GM12878 (cell line): ENCODE measurements at regions not wholly inside any gene's neighbourhood (a gene's known extent, or its start where the extent isn't known, plus 50 kb on each side); places are given as distances from the start of the nearest gene placed in this dataset.
A peak's percentile ranks its signal among the peaks of the same experiment; 100 is the strongest.

Experiments used
- BACH1 ChIP-seq: fragments of 450-650 bp; IDR thresholded peaks from 2 replicates; pipeline ENCODE4 v1.6.1; 2017; ENCODE audit warnings: mild to moderate bottlenecking, borderline replicate concordance
- BCLAF1 ChIP-seq: fragments of 450-650 bp; IDR thresholded peaks from 2 replicates; pipeline ENCODE4 v1.6.1; 2017; ENCODE audit warnings: antibody characterized with exemption, mild to moderate bottlenecking, moderate library complexity
- ETV6 ChIP-seq, 2 experiments: fragments of 450-650 bp in 1 of 2; IDR thresholded peaks in 1 of 2; conservative IDR thresholded peaks in 1 of 2; 2 replicates each; pipeline ENCODE4 v1.6.1; 2014; ENCODE audit warnings: antibody characterized with exemption in 1 of 2, borderline replicate concordance in 1 of 2, low read depth in 1 of 2, mild to moderate bottlenecking in 1 of 2, moderate library complexity in 1 of 2
- FOXM1 ChIP-seq: IDR thresholded peaks from 2 replicates; pipeline ENCODE4 v1.6.1; 2012; ENCODE audit warnings: low read depth, mild to moderate bottlenecking, inconsistent platforms, low read length, moderate library complexity
- HCFC1 ChIP-seq: fragments of 150-350 bp; IDR thresholded peaks from 2 replicates; pipeline ENCODE4 v1.6.1; 2014; ENCODE audit warnings: low read length
- IKZF2 ChIP-seq, 2 experiments: fragments of 450-650 bp; IDR thresholded peaks; 2 replicates each; pipeline ENCODE4 v1.6.1; 2017; ENCODE audit warnings: mild to moderate bottlenecking in 2 of 2, moderate library complexity in 2 of 2
- IRF4 ChIP-seq: IDR thresholded peaks from 2 replicates; pipeline ENCODE4 v1.6.1; 2011; ENCODE audit warnings: low read depth, low read length
- JUNB ChIP-seq: IDR thresholded peaks from 2 replicates; pipeline ENCODE4 v1.6.1; 2016; ENCODE audit warnings: antibody characterized with exemption, mild to moderate bottlenecking
- KDM1A ChIP-seq: fragments of 200-600 bp; sonication (generic); IDR thresholded peaks from 2 replicates; pipeline ENCODE4 v1.6.1; 2016; ENCODE audit warnings: borderline replicate concordance
- LARP7 ChIP-seq: fragments of 450-650 bp; IDR thresholded peaks from 2 replicates; pipeline ENCODE4 v1.6.1; 2017; ENCODE audit warnings: mild to moderate bottlenecking
- MEF2B ChIP-seq: fragments of 450-650 bp; IDR thresholded peaks from 2 replicates; pipeline ENCODE4 v1.6.1; 2018; ENCODE audit warnings: mild to moderate bottlenecking, moderate library complexity; ENCODE audit not compliant: partially characterized antibody, poor library complexity, severe bottlenecking
- NFIC ChIP-seq: IDR thresholded peaks from 2 replicates; pipeline ENCODE4 v1.6.1; 2012; ENCODE audit warnings: low read depth, mild to moderate bottlenecking, inconsistent platforms, low read length, moderate library complexity
- NFYA ChIP-seq: IDR thresholded peaks from 2 replicates; pipeline ENCODE4 v1.6.1; 2011; ENCODE audit warnings: low read depth, mild to moderate bottlenecking, low read length, improper control_type of control experiment, borderline replicate concordance
- POU2F2 ChIP-seq: IDR thresholded peaks from 3 replicates; pipeline ENCODE4 v1.6.1; 2011; ENCODE audit warnings: low read depth, mild to moderate bottlenecking, low read length, borderline replicate concordance
- SIX5 ChIP-seq: IDR thresholded peaks from 2 replicates; pipeline ENCODE4 v1.6.1; 2011; ENCODE audit warnings: mild to moderate bottlenecking, low read depth, low read length, moderate library complexity; ENCODE audit not compliant: severe bottlenecking
- SMARCA5 ChIP-seq: fragments of 450-650 bp; IDR thresholded peaks from 2 replicates; pipeline ENCODE4 v1.6.1; 2017; ENCODE audit warnings: mild to moderate bottlenecking
- SRF ChIP-seq, 2 experiments: IDR thresholded peaks; 2 replicates each; pipeline ENCODE4 v1.6.1; 2011; ENCODE audit warnings: low read depth in 2 of 2, low read length in 2 of 2, mild to moderate bottlenecking in 1 of 2, moderate library complexity in 1 of 2
- TBL1XR1 ChIP-seq: IDR thresholded peaks from 2 replicates; pipeline ENCODE4 v1.6.1; 2012; ENCODE audit warnings: low read depth, low read length, improper control_type of control experiment
- TCF12 ChIP-seq: IDR thresholded peaks from 2 replicates; pipeline ENCODE4 v1.6.1; 2011; ENCODE audit warnings: low read depth, mild to moderate bottlenecking, low read length
- ZNF217 ChIP-seq: fragments of 450-650 bp; IDR thresholded peaks from 2 replicates; pipeline ENCODE4 v1.6.1; 2017; ENCODE audit warnings: antibody characterized with exemption, mild to moderate bottlenecking
- ZNF24 ChIP-seq: fragments of 450-650 bp; IDR thresholded peaks from 2 replicates; pipeline ENCODE4 v1.6.1; 2017; ENCODE audit warnings: antibody characterized with exemption, mild to moderate bottlenecking
- ZSCAN29 ChIP-seq: fragments of 450-650 bp; IDR thresholded peaks from 2 replicates; pipeline ENCODE4 v1.6.1; 2017; ENCODE audit warnings: mild to moderate bottlenecking, moderate library complexity
- ZZZ3 ChIP-seq: IDR thresholded peaks from 2 replicates; pipeline ENCODE4 v1.6.1; 2011; ENCODE audit warnings: low read depth; ENCODE audit not compliant: control insufficient read depth, insufficient read length
- TF ChIP-seq, protein P1 (sequence below): fragments of 150-350 bp; IDR thresholded peaks from 2 replicates; pipeline ENCODE4 v1.6.1; 2016; ENCODE audit warnings: low read depth, low read length
- TF ChIP-seq, protein P2 (sequence below): fragments of 450-650 bp; IDR thresholded peaks from 2 replicates; pipeline ENCODE4 v1.6.1; 2017; ENCODE audit warnings: borderline replicate concordance
- TF ChIP-seq, protein P3 (sequence below): IDR thresholded peaks from 2 replicates; pipeline ENCODE4 v1.6.1; 2012; ENCODE audit warnings: low read depth, low read length, improper control_type of control experiment

- TF ChIP-seq, protein P1, sequence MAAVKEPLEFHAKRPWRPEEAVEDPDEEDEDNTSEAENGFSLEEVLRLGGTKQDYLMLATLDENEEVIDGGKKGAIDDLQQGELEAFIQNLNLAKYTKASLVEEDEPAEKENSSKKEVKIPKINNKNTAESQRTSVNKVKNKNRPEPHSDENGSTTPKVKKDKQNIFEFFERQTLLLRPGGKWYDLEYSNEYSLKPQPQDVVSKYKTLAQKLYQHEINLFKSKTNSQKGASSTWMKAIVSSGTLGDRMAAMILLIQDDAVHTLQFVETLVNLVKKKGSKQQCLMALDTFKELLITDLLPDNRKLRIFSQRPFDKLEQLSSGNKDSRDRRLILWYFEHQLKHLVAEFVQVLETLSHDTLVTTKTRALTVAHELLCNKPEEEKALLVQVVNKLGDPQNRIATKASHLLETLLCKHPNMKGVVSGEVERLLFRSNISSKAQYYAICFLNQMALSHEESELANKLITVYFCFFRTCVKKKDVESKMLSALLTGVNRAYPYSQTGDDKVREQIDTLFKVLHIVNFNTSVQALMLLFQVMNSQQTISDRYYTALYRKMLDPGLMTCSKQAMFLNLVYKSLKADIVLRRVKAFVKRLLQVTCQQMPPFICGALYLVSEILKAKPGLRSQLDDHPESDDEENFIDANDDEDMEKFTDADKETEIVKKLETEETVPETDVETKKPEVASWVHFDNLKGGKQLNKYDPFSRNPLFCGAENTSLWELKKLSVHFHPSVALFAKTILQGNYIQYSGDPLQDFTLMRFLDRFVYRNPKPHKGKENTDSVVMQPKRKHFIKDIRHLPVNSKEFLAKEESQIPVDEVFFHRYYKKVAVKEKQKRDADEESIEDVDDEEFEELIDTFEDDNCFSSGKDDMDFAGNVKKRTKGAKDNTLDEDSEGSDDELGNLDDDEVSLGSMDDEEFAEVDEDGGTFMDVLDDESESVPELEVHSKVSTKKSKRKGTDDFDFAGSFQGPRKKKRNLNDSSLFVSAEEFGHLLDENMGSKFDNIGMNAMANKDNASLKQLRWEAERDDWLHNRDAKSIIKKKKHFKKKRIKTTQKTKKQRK, result no peak
- 0 out of 2 replicates have a peak, but pooled peaks have one; percentile 33 for TF ChIP-seq TBL1XR1
- TF ChIP-seq POU2F2, result no peak
- TF ChIP-seq ZNF24, result no peak
- TF ChIP-seq SRF (IDR thresholded peaks at IDR 0.05; ENCODE audit: low read depth in 2 of 2, low read length in 2 of 2), result no peak
- no peak for TF ChIP-seq NFYA
- peak; percentile 81 to 89 for TF ChIP-seq IKZF2 (IDR thresholded peaks at IDR 0.05)
- TF ChIP-seq, protein P2, sequence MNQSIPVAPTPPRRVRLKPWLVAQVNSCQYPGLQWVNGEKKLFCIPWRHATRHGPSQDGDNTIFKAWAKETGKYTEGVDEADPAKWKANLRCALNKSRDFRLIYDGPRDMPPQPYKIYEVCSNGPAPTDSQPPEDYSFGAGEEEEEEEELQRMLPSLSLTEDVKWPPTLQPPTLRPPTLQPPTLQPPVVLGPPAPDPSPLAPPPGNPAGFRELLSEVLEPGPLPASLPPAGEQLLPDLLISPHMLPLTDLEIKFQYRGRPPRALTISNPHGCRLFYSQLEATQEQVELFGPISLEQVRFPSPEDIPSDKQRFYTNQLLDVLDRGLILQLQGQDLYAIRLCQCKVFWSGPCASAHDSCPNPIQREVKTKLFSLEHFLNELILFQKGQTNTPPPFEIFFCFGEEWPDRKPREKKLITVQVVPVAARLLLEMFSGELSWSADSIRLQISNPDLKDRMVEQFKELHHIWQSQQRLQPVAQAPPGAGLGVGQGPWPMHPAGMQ, result no peak
- peak; percentile 92 for TF ChIP-seq IRF4
- TF ChIP-seq BCLAF1, result no peak
- TF ChIP-seq TCF12, result no peak
- no peak for TF ChIP-seq HCFC1
- no peak for TF ChIP-seq ZNF217
- no peak for TF ChIP-seq MEF2B
- TF ChIP-seq FOXM1, result peak; percentile 92
- TF ChIP-seq BACH1, result no peak
- TF ChIP-seq, protein P3, sequence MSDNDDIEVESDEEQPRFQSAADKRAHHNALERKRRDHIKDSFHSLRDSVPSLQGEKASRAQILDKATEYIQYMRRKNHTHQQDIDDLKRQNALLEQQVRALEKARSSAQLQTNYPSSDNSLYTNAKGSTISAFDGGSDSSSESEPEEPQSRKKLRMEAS, result no peak
- no peak for TF ChIP-seq KDM1A
- TF ChIP-seq NFIC, result peak; percentile 91
- TF ChIP-seq SIX5, result no peak
- no peak for TF ChIP-seq ZSCAN29
- TF ChIP-seq ZZZ3, result no peak
- peak; percentile 91 for TF ChIP-seq JUNB
- no peak for TF ChIP-seq SMARCA5
- TF ChIP-seq LARP7, result no peak
- peak in 1 of 2 experiments; percentile 45; a peak in 2 of 4 replicates for TF ChIP-seq ETV6 (conservative IDR thresholded peaks at IDR 0.05 in 1 of 2, IDR thresholded peaks at IDR 0.05 in 1 of 2; ENCODE audit: borderline replicate concordance in 1 of 2, low read depth in 1 of 2)
Measured at GRCh38 chr2:75800456-75800855, 89.7 kb upstream of the GCFC2 start (continued).
